ENCODE measurements at regions not wholly inside any gene's neighbourhood (a gene's known extent, or its start where the extent isn't known, plus 50 kb on each side); places are given as distances from the start of the nearest gene placed in this dataset.
"Not testable (repeated sequence)": the region's sequence is repeated elsewhere in the genome, so short reads cannot be mapped to it uniquely, and the experiment has no call there.

- DNase-seq: no peak
Observed at GRCh38 chr10:106280896-106281460, 883.5 kb downstream of the SORCS1 start.

- no peak for DNase-seq
Observed at GRCh38 chr10:106278383-106278782, 886.1 kb downstream of the SORCS1 start.

GRCh38 chr10:106271237-106271636 lies 893.3 kb downstream of the SORCS1 start:
- DNase-seq: no peak

- DNase-seq: no peak
Observed at GRCh38 chr10:106268000-106268399, 896.5 kb downstream of the SORCS1 start.

GRCh38 chr10:106267591-106267990 lies 896.9 kb downstream of the SORCS1 start:
- no peak for DNase-seq

- not testable (repeated sequence) for DNase-seq
Observed at GRCh38 chr10:106257432-106257831, 907.1 kb downstream of the SORCS1 start.

GRCh38 chr10:106255111-106255678 lies 909.3 kb downstream of the SORCS1 start:
- DNase-seq: no peak

- no peak for DNase-seq
Observed at GRCh38 chr10:106254071-106254470, 910.4 kb downstream of the SORCS1 start.

GRCh38 chr10:106252541-106252940 lies 912.0 kb downstream of the SORCS1 start:
- DNase-seq: no peak

- no peak for DNase-seq
Observed at GRCh38 chr10:106251573-106251972, 912.9 kb downstream of the SORCS1 start.

- no peak for DNase-seq
Observed at GRCh38 chr10:106242301-106242700, 922.2 kb downstream of the SORCS1 start.

- no peak for DNase-seq
Observed at GRCh38 chr10:106226828-106227227, 937.7 kb downstream of the SORCS1 start.

GRCh38 chr10:106226142-106226541 lies 938.4 kb downstream of the SORCS1 start:
- DNase-seq: no peak

- no peak for DNase-seq
Observed at GRCh38 chr10:106224676-106225075, 939.8 kb downstream of the SORCS1 start.

- DNase-seq: no peak
Observed at GRCh38 chr10:106217627-106218026, 946.9 kb downstream of the SORCS1 start.

GRCh38 chr10:106216085-106216484 lies 948.4 kb downstream of the SORCS1 start:
- no peak for DNase-seq

GRCh38 chr10:106214243-106214642 lies 950.3 kb downstream of the SORCS1 start:
- no peak for DNase-seq

- no peak for DNase-seq
Observed at GRCh38 chr10:106213493-106213892, 951.0 kb downstream of the SORCS1 start.

- DNase-seq: no peak
Observed at GRCh38 chr10:106198275-106198674, 966.2 kb downstream of the SORCS1 start.

- DNase-seq: no peak
Observed at GRCh38 chr10:106189292-106189691, 975.2 kb downstream of the SORCS1 start.

- DNase-seq: no peak
Observed at GRCh38 chr10:106185951-106186350, 978.6 kb downstream of the SORCS1 start.

- DNase-seq: no peak
Observed at GRCh38 chr10:106183041-106183440, 981.5 kb downstream of the SORCS1 start.

- no peak for DNase-seq
Observed at GRCh38 chr10:106182542-106182941, 982.0 kb downstream of the SORCS1 start.

- DNase-seq: no peak
Observed at GRCh38 chr10:106181501-106181900, 983.0 kb downstream of the SORCS1 start.

- no peak for DNase-seq
Observed at GRCh38 chr10:106179430-106179829, 985.1 kb downstream of the SORCS1 start.

Measured in activated naive CD4-positive, alpha-beta T cell treated with anti-CD3 and anti-CD28 coated beads, Interleukin-2, amount 50 U/mL, for 16 hours (primary cell).